NCI-H1436 treated with DMSO at 0.1 percent for 48 hours (cell line): ENCODE measurements at regions not wholly inside any gene's neighbourhood (a gene's known extent, or its start where the extent isn't known, plus 50 kb on each side); places are given as distances from the start of the nearest gene placed in this dataset.
"Not testable (repeated sequence)": the region's sequence is repeated elsewhere in the genome, so short reads cannot be mapped to it uniquely, and the experiment has no call there.

Source experiments
- DNase-seq: peaks from one replicate; lab custom pipeline; 2025; lab: John Stamatoyannopoulos, UW

DNA sequence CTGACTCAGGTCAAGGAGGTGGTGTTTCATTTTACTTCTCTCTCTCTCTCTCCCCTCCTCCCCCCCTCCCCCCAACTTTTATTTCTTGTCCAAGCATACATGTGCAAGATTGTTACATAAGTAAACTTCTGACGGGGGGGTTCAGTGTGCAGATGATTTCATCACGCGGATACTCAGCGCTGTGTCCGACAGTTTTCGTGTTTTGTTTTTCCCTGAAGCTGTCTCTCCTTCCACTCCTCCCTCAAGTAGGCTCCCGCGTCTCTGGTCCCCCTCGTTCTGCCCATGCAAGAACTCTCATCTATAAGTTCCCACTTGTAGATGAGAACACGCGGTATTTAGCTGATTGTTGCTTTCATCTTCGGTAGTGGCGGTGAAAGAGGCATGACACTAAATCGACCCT is 111.0 kb upstream of the ANKRD30BL start:
- DNase-seq = no peak

- not testable (repeated sequence) for DNase-seq
Observed at GRCh38 chr2:132273585-132273984, 111.8 kb upstream of the ANKRD30BL start.

DNA sequence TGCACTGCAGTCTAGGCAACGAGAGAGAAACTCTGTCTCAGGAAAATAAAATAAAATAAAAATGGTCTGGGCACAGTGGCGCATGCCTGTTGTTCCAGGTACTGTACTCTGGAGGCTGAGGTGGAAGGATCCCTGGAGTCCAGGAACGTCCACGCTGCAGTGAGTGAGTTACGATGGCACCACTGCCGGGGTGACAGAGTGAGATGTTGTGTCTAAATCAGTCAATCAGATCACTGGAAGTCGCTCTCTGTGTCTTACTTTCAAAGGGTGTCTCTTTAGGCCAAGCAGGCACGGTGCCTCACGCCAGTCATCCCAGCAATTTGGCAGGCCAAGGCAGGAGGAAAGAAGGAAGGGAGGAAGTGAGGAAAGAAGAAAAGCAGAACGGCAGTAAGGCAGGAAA is 112.2 kb upstream of the ANKRD30BL start:
- no peak for DNase-seq

GRCh38 chr2:132275396-132275795 is 113.6 kb upstream of the ANKRD30BL start:
- no peak for DNase-seq

DNA sequence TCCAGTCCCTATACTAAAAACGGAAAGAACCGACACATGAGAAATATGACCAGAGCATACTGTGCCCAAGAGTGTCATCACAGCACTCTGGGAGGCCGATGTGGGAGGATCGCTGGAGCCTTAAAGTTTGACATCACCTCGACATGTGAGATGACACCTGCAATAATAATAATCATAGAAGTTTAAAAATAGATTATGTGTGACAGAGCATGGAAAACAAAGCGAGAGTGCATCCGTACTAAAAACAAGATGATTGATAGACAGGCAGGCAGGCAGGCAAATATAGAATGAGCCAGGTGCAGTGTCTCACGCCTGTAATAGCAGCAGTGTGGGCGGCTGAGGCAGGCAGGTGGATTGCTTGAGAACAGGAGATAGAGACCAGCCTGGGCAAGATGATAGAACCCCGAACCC is 114.8 kb upstream of the ANKRD30BL start:
- DNase-seq = no peak

DNA sequence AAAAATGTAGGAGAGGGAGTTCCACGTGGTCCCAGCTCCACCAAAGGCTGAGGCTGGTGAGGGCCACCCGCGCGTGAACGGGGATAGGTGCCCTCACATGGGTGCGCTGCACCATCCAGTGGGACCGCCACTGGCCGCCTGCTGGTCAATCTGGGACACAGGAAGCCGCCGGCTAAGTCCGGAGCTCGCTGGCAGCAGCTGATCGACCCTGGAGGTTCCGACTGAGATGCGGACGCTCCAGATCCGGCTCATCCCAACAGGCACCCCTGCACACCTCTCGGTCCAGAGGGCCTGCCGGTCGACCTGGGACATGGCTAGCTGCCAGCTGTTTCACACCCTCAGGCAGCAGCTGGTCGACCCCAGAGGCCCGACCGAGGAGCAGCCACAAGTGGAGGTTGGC is 116.5 kb upstream of the ANKRD30BL start:
- no peak for DNase-seq

GRCh38 chr2:132279344-132279743 is 117.6 kb upstream of the ANKRD30BL start:
- DNase-seq = no peak

- no peak for DNase-seq
Observed at GRCh38 chr2:132279930-132280615, 118.3 kb upstream of the ANKRD30BL start.

GRCh38 chr2:132280912-132281311 is 119.2 kb upstream of the ANKRD30BL start:
- DNase-seq = no peak

DNA sequence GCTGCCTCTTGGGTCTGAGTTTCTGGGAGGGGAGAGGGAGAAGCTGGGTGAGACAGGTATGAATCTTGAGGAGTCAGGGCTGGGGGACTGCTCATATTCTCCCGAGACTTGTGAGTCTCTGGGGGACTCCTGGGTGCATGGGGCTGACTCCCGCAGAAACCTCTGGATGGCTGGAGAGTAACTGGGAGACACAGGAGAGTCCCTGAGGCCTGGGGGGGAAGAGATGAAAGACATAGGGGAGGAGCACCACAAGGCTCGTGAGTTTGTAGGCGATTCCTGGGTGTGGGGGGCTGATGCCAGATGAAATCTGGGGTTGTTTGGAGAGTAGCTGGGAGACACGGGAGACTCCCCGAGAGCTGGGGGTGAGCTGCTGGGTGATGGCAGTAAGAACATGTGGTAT is 120.4 kb upstream of the ANKRD30BL start:
- DNase-seq = not testable (repeated sequence)

- no peak for DNase-seq
Observed at GRCh38 chr2:132282911-132283310, 121.2 kb upstream of the ANKRD30BL start.

- DNase-seq = not testable (repeated sequence)
Observed at GRCh38 chr2:132286289-132286911, 124.6 kb upstream of the ANKRD30BL start.

- not testable (repeated sequence) for DNase-seq
Observed at GRCh38 chr2:132287910-132288309, 126.2 kb upstream of the ANKRD30BL start.

DNA sequence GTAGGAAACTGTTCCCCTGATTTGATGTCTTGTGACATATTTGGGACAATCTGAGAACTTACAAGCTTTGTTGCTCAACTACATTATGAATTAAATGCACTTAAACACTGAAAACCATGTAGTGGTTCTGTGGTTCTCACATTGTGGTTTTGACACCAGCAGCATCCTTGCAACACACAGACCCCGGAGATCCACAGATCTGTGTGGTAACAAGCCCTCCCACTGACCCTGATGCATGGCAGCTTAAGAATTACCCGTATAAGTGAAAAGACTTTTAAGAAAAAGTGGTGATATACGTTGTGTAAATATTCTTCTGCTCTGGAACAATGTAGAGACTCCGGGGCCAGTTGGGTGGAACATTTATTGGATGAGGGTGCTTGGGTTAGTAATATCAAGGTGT is 127.4 kb upstream of the ANKRD30BL start:
- DNase-seq = not testable (repeated sequence)

GRCh38 chr2:132289812-132290211 is 126.8 kb upstream of the GPR39 start:
- not testable (repeated sequence) for DNase-seq

- DNase-seq = not testable (repeated sequence)
Observed at GRCh38 chr2:132300592-132301378, 115.8 kb upstream of the GPR39 start.

DNA sequence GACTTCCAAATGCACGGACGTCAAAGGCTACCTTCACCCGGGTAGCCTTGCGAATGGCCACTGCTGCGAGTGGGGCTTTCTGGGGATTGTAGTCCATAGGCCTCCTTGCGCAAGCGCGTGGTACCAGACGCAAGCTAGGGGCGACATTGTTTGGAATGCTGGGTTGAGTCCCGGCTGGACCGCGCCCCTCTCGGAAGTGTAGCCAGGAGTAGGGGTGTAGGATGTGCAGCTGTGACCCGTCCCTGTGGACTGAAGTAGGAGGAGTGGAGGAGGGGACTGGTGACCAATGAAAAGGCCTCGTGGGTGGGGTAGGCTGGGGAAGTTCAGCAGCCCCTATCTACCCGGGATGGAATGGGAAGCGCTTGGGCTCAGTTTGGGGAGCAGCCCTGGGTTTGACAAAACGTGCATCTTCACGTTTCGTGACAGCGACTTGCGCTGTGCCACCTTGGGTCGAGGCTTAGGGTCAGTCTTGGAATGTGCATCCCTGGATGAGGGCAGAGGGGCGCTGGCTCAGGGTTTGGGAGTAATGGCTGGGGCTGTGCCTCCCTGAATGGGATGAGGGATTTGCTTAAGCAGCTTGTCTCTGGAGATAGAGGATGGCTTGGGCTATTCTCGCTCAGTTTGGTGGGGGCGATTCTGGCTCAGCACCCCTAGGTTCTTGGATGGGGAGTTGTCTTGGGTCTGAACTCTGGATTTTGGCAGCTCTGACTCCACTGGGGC is 111.8 kb upstream of the GPR39 start:
- DNase-seq = not testable (repeated sequence)

DNA sequence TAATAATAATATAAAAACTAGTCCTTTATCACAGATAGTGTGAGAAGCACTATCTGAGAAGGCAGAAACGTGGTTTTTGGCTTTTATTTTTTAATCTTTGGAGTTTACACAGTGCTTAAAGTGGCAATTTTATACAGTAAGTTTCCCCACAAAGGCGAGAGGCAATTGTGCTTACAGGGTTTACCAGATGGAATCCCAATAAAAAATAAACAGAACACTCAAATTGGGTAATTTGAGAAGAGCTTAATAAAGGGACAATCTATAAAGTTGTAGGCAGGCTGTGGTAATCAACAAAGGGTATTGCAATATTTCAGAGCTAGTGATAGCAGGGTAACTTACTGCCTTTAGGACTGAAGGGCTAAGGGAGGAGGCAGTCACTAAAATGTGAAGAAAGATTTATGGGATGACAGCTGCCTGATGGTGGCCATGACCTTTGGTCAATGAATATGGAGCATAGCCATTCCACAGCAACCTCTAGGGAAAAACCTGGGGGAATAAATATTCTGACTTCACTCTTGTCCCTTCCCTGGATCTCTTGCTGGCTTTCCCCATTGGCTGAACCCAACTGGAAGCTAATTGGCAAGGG is 108.9 kb upstream of the GPR39 start:
- not testable (repeated sequence) for DNase-seq

DNA sequence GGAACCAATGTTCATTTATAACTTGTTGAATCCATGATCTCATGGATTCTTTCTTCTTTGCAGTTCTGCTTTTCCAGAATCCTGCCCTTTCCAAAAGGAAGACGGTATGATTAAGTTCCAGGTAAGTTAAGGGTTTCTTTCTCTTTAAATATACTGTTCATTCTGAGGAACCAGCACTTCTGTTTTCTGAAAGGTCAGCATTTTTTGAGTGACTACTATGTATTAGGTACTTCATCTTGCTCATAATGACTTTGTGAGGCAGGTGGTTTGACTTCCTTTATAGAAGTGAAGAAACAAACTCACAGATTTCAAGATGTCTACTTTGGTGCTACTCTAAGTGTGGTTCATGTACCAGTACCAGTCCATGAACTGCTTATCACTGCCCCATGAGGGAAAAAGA is 107.4 kb upstream of the GPR39 start:
- DNase-seq = not testable (repeated sequence)

- DNase-seq = not testable (repeated sequence)
Observed at GRCh38 chr2:132315546-132315945, 101.1 kb upstream of the GPR39 start.

DNA sequence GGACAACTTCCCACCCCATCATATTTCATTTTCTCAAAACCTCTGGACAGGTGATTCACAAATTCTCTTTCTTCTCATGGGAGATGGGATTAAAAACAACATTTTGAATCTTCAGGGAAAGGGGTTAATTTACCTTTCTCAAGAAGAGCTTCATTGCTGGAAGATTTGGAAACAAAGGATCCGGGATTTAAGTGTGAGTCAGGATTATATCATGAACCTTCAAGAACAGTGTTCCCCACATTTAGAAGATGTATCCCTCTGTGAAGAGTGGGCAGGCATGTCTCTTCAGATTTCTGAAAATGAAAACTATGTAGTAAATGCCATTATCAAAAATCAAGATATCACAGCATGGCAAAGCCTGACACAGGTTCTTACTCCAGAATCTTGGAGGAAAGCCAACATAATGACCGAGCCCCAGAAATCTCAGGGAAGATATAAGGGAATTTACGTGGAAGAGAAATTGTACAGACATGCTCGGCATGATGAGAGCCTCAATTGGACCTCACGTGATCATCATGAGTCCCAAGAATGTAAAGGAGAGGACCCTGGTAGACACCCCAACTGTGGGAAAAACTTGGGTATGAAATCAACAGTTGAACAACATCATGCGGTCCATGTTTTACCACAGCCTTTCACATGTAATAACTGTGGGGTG is 99.5 kb upstream of the GPR39 start:
- DNase-seq = not testable (repeated sequence)
